Neural progenitor cell (in vitro differentiated cells): ENCODE measurements at regions not wholly inside any gene's neighbourhood (a gene's known extent, or its start where the extent isn't known, plus 50 kb on each side); places are given as distances from the start of the nearest gene placed in this dataset.

Experiments used
- DNase-seq: peaks from one replicate; pipeline ENCODE4 v3.0.0-alpha.2; 2016; ENCODE audit warnings: low spot score
- H2AFZ ChIP-seq: fragments of 200-600 bp; sonication (generic); replicated peaks from 2 replicates; pipeline ENCODE4 v1.6.1; 2016; ENCODE audit warnings: antibody characterized with exemption
- H3F3A ChIP-seq: fragments of 200-600 bp; sonication (generic); 2 replicates; pipeline ENCODE4 v1.6.1; 2016; ENCODE audit warnings: antibody characterized with exemption, low read depth
- H3K27ac ChIP-seq: fragments of 200-600 bp; sonication (generic); 2 replicates; pipeline ENCODE4 v1.5.1; 2016; ENCODE audit warnings: mild to moderate bottlenecking
- H3K27me3 ChIP-seq: fragments of 200-600 bp; sonication (generic); 2 replicates; pipeline ENCODE4 v1.6.1; 2016; ENCODE audit warnings: mild to moderate bottlenecking, moderate library complexity
- H3K36me3 ChIP-seq: fragments of 200-600 bp; sonication (generic); 2 replicates; pipeline ENCODE4 v1.5.1; 2016
- H3K4me1 ChIP-seq: fragments of 200-600 bp; sonication (generic); 2 replicates; pipeline ENCODE4 v1.6.1; 2016; ENCODE audit warnings: mixed run types
- H3K4me2 ChIP-seq: fragments of 200-600 bp; sonication (generic); 2 replicates; pipeline ENCODE4 v1.6.1; 2016
- H3K4me3 ChIP-seq: fragments of 200-600 bp; sonication (generic); 2 replicates; pipeline ENCODE4 v1.5.1; 2016
- H3K79me2 ChIP-seq: fragments of 200-600 bp; sonication (generic); 2 replicates; pipeline ENCODE4 v1.6.1; 2016; ENCODE audit warnings: low read depth
- H3K9ac ChIP-seq: fragments of 200-600 bp; sonication (generic); 2 replicates; pipeline ENCODE4 v1.6.1; 2016
- H3K9me3 ChIP-seq: fragments of 200-600 bp; sonication (generic); 2 replicates; pipeline ENCODE4 v1.5.1; 2016; ENCODE audit warnings: low read depth
- H4K20me1 ChIP-seq: fragments of 200-600 bp; sonication (generic); 2 replicates; pipeline ENCODE4 v1.6.1; 2016; ENCODE audit warnings: low read depth
- H3K27ac Mint-ChIP-seq: 3 replicates; pipeline ENCODE4 v1.8.0; 2021; ENCODE audit warnings: mixed read lengths
- H3K27me3 Mint-ChIP-seq: 2 replicates; pipeline ENCODE4 v1.8.0; 2022; ENCODE audit warnings: low read depth, mild to moderate bottlenecking, inconsistent platforms, moderate library complexity, mixed read lengths; ENCODE audit not compliant: insufficient read depth
- H3K36me3 Mint-ChIP-seq: 3 replicates; pipeline ENCODE4 v1.8.0; 2021; ENCODE audit warnings: mixed read lengths
- H3K4me1 Mint-ChIP-seq: 3 replicates; pipeline ENCODE4 v1.8.0; 2021; ENCODE audit warnings: mixed read lengths
- H3K4me3 Mint-ChIP-seq: 3 replicates; pipeline ENCODE4 v1.8.0; 2021; ENCODE audit warnings: mild to moderate bottlenecking, moderate library complexity, mixed read lengths
- H3K9me3 Mint-ChIP-seq: 3 replicates; pipeline ENCODE4 v1.8.0; 2020; ENCODE audit warnings: mixed read lengths
- CTCF ChIP-seq: fragments of 200-600 bp; sonication (generic); IDR thresholded peaks from 2 replicates; pipeline ENCODE4 v1.5.1; 2017; ENCODE audit warnings: antibody characterized with exemption, mild to moderate bottlenecking
- EZH2 ChIP-seq: fragments of 200-600 bp; sonication (generic); IDR thresholded peaks from 2 replicates; pipeline ENCODE4 v1.6.1; 2017; ENCODE audit warnings: antibody characterized with exemption, mild to moderate bottlenecking, moderate library complexity
- EZH2phosphoT487 ChIP-seq: fragments of 200-600 bp; sonication (generic); IDR thresholded peaks from 2 replicates; pipeline ENCODE4 v1.6.1; 2017; ENCODE audit warnings: antibody characterized with exemption

- no peak overlapping the region for H3K9ac ChIP-seq
- H3K27me3 Mint-ChIP-seq, result peaks cover 2% of the 10 kb centered on the region
- H3K9me3 ChIP-seq, result no peaks in the 10 kb centered on the region
- H3K4me1 ChIP-seq, result no peaks in the 10 kb centered on the region
- TF ChIP-seq CTCF, result no peak
- no peaks in the 10 kb centered on the region for H4K20me1 ChIP-seq
- peak overlapping the region; percentile 57 for H3K27ac Mint-ChIP-seq
- H3K79me2 ChIP-seq, result no peaks in the 10 kb centered on the region
- no peak overlapping the region for H3K4me2 ChIP-seq
- no peak overlapping the region for H2AFZ ChIP-seq
- peaks cover 39% of the 10 kb centered on the region for H3K4me1 Mint-ChIP-seq
- H3K27me3 ChIP-seq, result no peaks in the 10 kb centered on the region
- no peak for DNase-seq
- no peaks in the 10 kb centered on the region for H3F3A ChIP-seq
- no peaks in the 10 kb centered on the region for H3K9me3 Mint-ChIP-seq
- H3K36me3 ChIP-seq, result no peaks in the 10 kb centered on the region
- no peaks in the 10 kb centered on the region for H3K36me3 Mint-ChIP-seq
- H3K4me3 ChIP-seq, result no peak overlapping the region
- H3K4me3 Mint-ChIP-seq, result peak overlapping the region; percentile 48
- no peak overlapping the region for H3K27ac ChIP-seq
Observed at GRCh38 chr6:113632220-113632864, 224.8 kb upstream of the MARCKS start.

GRCh38 chr6:113633638-113634037, 223.5 kb upstream of the MARCKS start:
- Histone ChIP-seq H2AFZ (no peak overlapping the region), H3K79me2 (no peaks in the 10 kb centered on the region), H4K20me1 (no peaks in the 10 kb centered on the region), H3K27ac (no peak overlapping the region), H3K4me2 (no peak overlapping the region), H3K4me3 (no peak overlapping the region), H3K4me1 (no peaks in the 10 kb centered on the region), H3K27me3 (no peaks in the 10 kb centered on the region), H3F3A (no peaks in the 10 kb centered on the region), H3K9me3 (no peaks in the 10 kb centered on the region), H3K36me3 (no peaks in the 10 kb centered on the region), H3K9ac (no peak overlapping the region)
- H3K4me1 Mint-ChIP-seq, result peaks cover 39% of the 10 kb centered on the region
- H3K9me3 Mint-ChIP-seq, result no peaks in the 10 kb centered on the region
- H3K4me3 Mint-ChIP-seq, result no peak overlapping the region
- H3K27ac Mint-ChIP-seq, result no peak overlapping the region
- H3K27me3 Mint-ChIP-seq, result peaks cover 2% of the 10 kb centered on the region
- TF ChIP-seq CTCF (no peak), EZH2 (no peak), EZH2phosphoT487 (no peak)
- no peak for DNase-seq
- no peaks in the 10 kb centered on the region for H3K36me3 Mint-ChIP-seq

- no peak for DNase-seq
- no peak overlapping the region for H3K4me2 ChIP-seq
- H3K27ac ChIP-seq, result no peak overlapping the region
- Mint-ChIP-seq H3K36me3 (no peaks in the 10 kb centered on the region), H3K27ac (no peak overlapping the region), H3K4me3 (no peak overlapping the region), H3K27me3 (peaks cover 2% of the 10 kb centered on the region), H3K9me3 (no peaks in the 10 kb centered on the region), H3K4me1 (peaks cover 38% of the 10 kb centered on the region)
- no peak overlapping the region for H3K4me3 ChIP-seq
- no peaks in the 10 kb centered on the region for H3K79me2 ChIP-seq
- no peak for TF ChIP-seq CTCF
- TF ChIP-seq EZH2phosphoT487, result no peak
- no peak for TF ChIP-seq EZH2
- H3K27me3 ChIP-seq, result no peaks in the 10 kb centered on the region
- no peaks in the 10 kb centered on the region for H3F3A ChIP-seq
- H3K36me3 ChIP-seq, result no peaks in the 10 kb centered on the region
- no peak overlapping the region for H3K9ac ChIP-seq
- no peak overlapping the region for H2AFZ ChIP-seq
- no peaks in the 10 kb centered on the region for H3K9me3 ChIP-seq
- H3K4me1 ChIP-seq, result no peaks in the 10 kb centered on the region
- H4K20me1 ChIP-seq, result no peaks in the 10 kb centered on the region
Observed at GRCh38 chr6:113634352-113635163, 222.6 kb upstream of the MARCKS start.
